H9 (cell line): ENCODE measurements at regions not wholly inside any gene's neighbourhood (a gene's known extent, or its start where the extent isn't known, plus 50 kb on each side); places are given as distances from the start of the nearest gene placed in this dataset.

ENCODE experiments used
- DNase-seq: peaks from one replicate; pipeline ENCODE4 v3.0.0-alpha.2; 2017
- H2AFZ ChIP-seq: one replicate; pipeline ENCODE4 v1.6.1; 2013; ENCODE audit warnings: mild to moderate bottlenecking, low read length, control low read depth, moderate library complexity
- H2AK5ac ChIP-seq: 2 replicates; pipeline ENCODE4 v1.6.1; 2013; ENCODE audit warnings: low read length, control low read depth, mixed read lengths; ENCODE audit not compliant: insufficient read length
- H2BK120ac ChIP-seq: one replicate; pipeline ENCODE4 v1.6.1; 2013; ENCODE audit warnings: low read depth, mild to moderate bottlenecking, low read length, control low read depth, inconsistent platforms; ENCODE audit not compliant: poor library complexity, severe bottlenecking
- H2BK12ac ChIP-seq: 2 replicates; pipeline ENCODE4 v1.6.1; 2013; ENCODE audit warnings: low read length, control low read depth, mixed read lengths, low read depth; ENCODE audit not compliant: insufficient read length
- H2BK15ac ChIP-seq: 2 replicates; pipeline ENCODE4 v1.6.1; 2013; ENCODE audit warnings: low read depth, low read length, control low read depth
- H2BK20ac ChIP-seq: one replicate; pipeline ENCODE4 v1.6.1; 2013; ENCODE audit warnings: low read depth, mild to moderate bottlenecking, low read length, control low read depth, inconsistent platforms; ENCODE audit not compliant: poor library complexity, severe bottlenecking
- H2BK5ac ChIP-seq: 2 replicates; pipeline ENCODE4 v1.6.1; 2013; ENCODE audit warnings: low read length, control low read depth, mixed read lengths; ENCODE audit not compliant: insufficient read length
- H3K14ac ChIP-seq: 2 replicates; pipeline ENCODE4 v1.6.1; 2013; ENCODE audit warnings: low read length, control low read depth; ENCODE audit not compliant: insufficient read depth
- H3K18ac ChIP-seq: 2 replicates; pipeline ENCODE4 v1.6.1; 2013; ENCODE audit warnings: low read depth, mild to moderate bottlenecking, mixed read lengths, low read length, control low read depth; ENCODE audit not compliant: insufficient read length
- H3K23ac ChIP-seq: 2 replicates; pipeline ENCODE4 v1.6.1; 2013; ENCODE audit warnings: low read length, control low read depth, mixed read lengths, low read depth; ENCODE audit not compliant: insufficient read length
- H3K23me2 ChIP-seq: 2 replicates; pipeline ENCODE4 v1.6.1; 2013; ENCODE audit warnings: low read depth, mild to moderate bottlenecking, mixed read lengths, low read length, control low read depth; ENCODE audit not compliant: insufficient read length, poor library complexity, severe bottlenecking
- H3K27ac ChIP-seq: 2 replicates; pipeline ENCODE4 v1.5.1; 2013; ENCODE audit warnings: low read length, control low read depth, mixed read lengths, low read depth; ENCODE audit not compliant: insufficient read length
- H3K27me3 ChIP-seq: 2 replicates; pipeline ENCODE4 v1.6.1; 2013; ENCODE audit warnings: low read length, control low read depth, inconsistent platforms; ENCODE audit not compliant: insufficient read depth
- H3K4ac ChIP-seq: 2 replicates; pipeline ENCODE4 v1.6.1; 2013; ENCODE audit warnings: low read depth, mild to moderate bottlenecking, control low read depth, inconsistent platforms, low read length, moderate library complexity
- H3K4me1 ChIP-seq: 2 replicates; pipeline ENCODE4 v1.6.1; 2013; ENCODE audit warnings: low read length, control low read depth, inconsistent platforms; ENCODE audit not compliant: insufficient read depth
- H3K4me2 ChIP-seq: 2 replicates; pipeline ENCODE4 v1.6.1; 2013; ENCODE audit warnings: low read length, control low read depth, mixed read lengths; ENCODE audit not compliant: insufficient read length, insufficient read depth
- H3K56ac ChIP-seq: 2 replicates; pipeline ENCODE4 v1.6.1; 2013; ENCODE audit warnings: low read depth, mild to moderate bottlenecking, mixed read lengths, low read length, control low read depth; ENCODE audit not compliant: insufficient read length
- H3K79me1 ChIP-seq: 2 replicates; pipeline ENCODE4 v1.6.1; 2013; ENCODE audit warnings: low read depth, mild to moderate bottlenecking, moderate library complexity, low read length, control low read depth, inconsistent platforms; ENCODE audit not compliant: insufficient read depth, poor library complexity, severe bottlenecking
- H3K79me2 ChIP-seq: 2 replicates; pipeline ENCODE4 v1.6.1; 2013; ENCODE audit warnings: low read length, control low read depth, inconsistent platforms; ENCODE audit not compliant: insufficient read depth
- H3K9ac ChIP-seq: 2 replicates; pipeline ENCODE4 v1.6.1; 2013; ENCODE audit warnings: low read length, control low read depth, mixed read lengths; ENCODE audit not compliant: insufficient read length; ENCODE audit errors: extremely low read depth
- H3K9me3 ChIP-seq: one replicate; pipeline ENCODE4 v1.6.1; 2013; ENCODE audit warnings: low read depth, low read length, inconsistent platforms; ENCODE audit not compliant: control insufficient read depth
- H3T11ph ChIP-seq: one replicate; pipeline ENCODE4 v1.6.1; 2013; ENCODE audit warnings: mild to moderate bottlenecking, low read length, control low read depth, inconsistent platforms
- H4K20me1 ChIP-seq: one replicate; pipeline ENCODE4 v1.6.1; 2013; ENCODE audit not compliant: control insufficient read depth, insufficient read length, insufficient read depth
- H4K5ac ChIP-seq: 2 replicates; pipeline ENCODE4 v1.6.1; 2013; ENCODE audit warnings: low read depth, mild to moderate bottlenecking, mixed read lengths, low read length, control low read depth; ENCODE audit not compliant: insufficient read length
- H4K8ac ChIP-seq: replicated peaks from 2 replicates; pipeline ENCODE4 v1.6.1; 2013; ENCODE audit warnings: low read length, control low read depth, mixed read lengths, low read depth; ENCODE audit not compliant: insufficient read length
- H4K91ac ChIP-seq: 2 replicates; pipeline ENCODE4 v1.6.1; 2013; ENCODE audit warnings: low read depth, mild to moderate bottlenecking, moderate library complexity, mixed read lengths, low read length, control low read depth; ENCODE audit not compliant: insufficient read length
- H3K27ac Mint-ChIP-seq, 3 experiments: 2 replicates in 2 of 3; 3 replicates in 1 of 3; pipeline ENCODE4 v1.8.0; 2020 to 2021; ENCODE audit warnings: mixed read lengths in 3 of 3, mild to moderate bottlenecking in 1 of 3, moderate library complexity in 1 of 3
- H3K27me3 Mint-ChIP-seq: 2 replicates; pipeline ENCODE4 v1.8.0; 2021; ENCODE audit warnings: low read depth, mild to moderate bottlenecking, moderate library complexity, mixed read lengths
- H3K36me3 Mint-ChIP-seq, 3 experiments: 2 replicates in 2 of 3; 3 replicates in 1 of 3; pipeline ENCODE4 v1.8.0; 2020 to 2021; ENCODE audit warnings: low read depth in 3 of 3, mixed read lengths in 3 of 3; ENCODE audit not compliant: insufficient read depth in 1 of 3
- H3K4me1 Mint-ChIP-seq, 2 experiments: 2 replicates each; pipeline ENCODE4 v1.8.0; 2020; ENCODE audit warnings: mixed read lengths in 2 of 2
- H3K4me3 Mint-ChIP-seq, 2 experiments: 2 replicates in 1 of 2; 3 replicates in 1 of 2; pipeline ENCODE4 v1.8.0; 2020 to 2021; ENCODE audit warnings: mild to moderate bottlenecking in 2 of 2, mixed read lengths in 2 of 2, moderate library complexity in 1 of 2
- H3K9me3 Mint-ChIP-seq, 2 experiments: 2 replicates in 1 of 2; 3 replicates in 1 of 2; pipeline ENCODE4 v1.8.0; 2020; ENCODE audit warnings: mild to moderate bottlenecking in 2 of 2, mixed read lengths in 2 of 2, moderate library complexity in 1 of 2
- WGBS: extraction: QIAGEN DNeasy Blood & Tissue Kit; methylation state at CpG from one replicate; pipeline ENCODE4 v1.1.7; 2013; ENCODE audit warnings: missing lambda C conversion rate, low lambda C conversion rate, mixed read lengths; ENCODE audit not compliant: insufficient read length; ENCODE audit errors: extremely low coverage; 5-methylcytosine and 5-hydroxymethylcytosine counted together
- TF ChIP-seq, protein P1 (sequence below): fragments of 200-600 bp; sonication (generic); conservative IDR thresholded peaks from 3 replicates; pipeline ENCODE4 v1.8.0; 2021; ENCODE audit warnings: antibody characterized with exemption, mild to moderate bottlenecking

DNA sequence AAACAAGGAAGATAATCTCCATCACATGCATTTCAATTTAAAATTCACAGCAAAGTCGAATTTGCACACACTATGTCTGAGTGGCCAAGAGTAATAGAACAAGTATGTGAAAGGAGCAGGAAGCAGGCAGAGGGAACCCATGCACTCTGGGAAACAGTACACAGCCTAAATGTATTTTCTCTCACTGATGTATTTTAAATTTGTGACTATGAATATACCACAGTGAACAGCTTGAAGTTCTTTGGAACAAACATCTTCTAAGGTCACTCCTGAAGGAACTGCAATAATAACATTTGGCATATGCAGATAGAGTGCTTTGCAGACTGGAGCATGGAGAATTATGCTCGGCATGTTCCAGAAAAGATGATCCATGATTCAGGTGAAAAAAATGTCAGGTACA is 223.1 kb upstream of the PKN2 start:
- Histone ChIP-seq H2BK15ac (no peak overlapping the region), H3K27ac (no peak overlapping the region), H2BK12ac (no peak overlapping the region), H3K9me3 (no peaks in the 10 kb centered on the region), H2BK20ac (no peak overlapping the region), H4K8ac (no peak overlapping the region), H2AK5ac (no peak overlapping the region), H3K27me3 (no peaks in the 10 kb centered on the region), H3K56ac (no peak overlapping the region), H4K91ac (no peak overlapping the region), H3K79me2 (no peaks in the 10 kb centered on the region), H2BK120ac (no peak overlapping the region), H3K79me1 (no peaks in the 10 kb centered on the region), H3K23ac (no peak overlapping the region), H3K9ac (no peak overlapping the region), H3K4me2 (no peak overlapping the region), H3K4ac (no peak overlapping the region), H2AFZ (no peak overlapping the region), H3K23me2 (peaks cover 10% of the 10 kb centered on the region), H3K18ac (no peak overlapping the region), H2BK5ac (no peak overlapping the region), H3K4me1 (no peaks in the 10 kb centered on the region; the same call in 1 of the 2 replicates), H3T11ph (no peak overlapping the region), H3K14ac (no peak overlapping the region), H4K20me1 (no peaks in the 10 kb centered on the region), H4K5ac (no peak overlapping the region)
- Mint-ChIP-seq H3K27ac (no peak overlapping the region), H3K27me3 (peaks cover 4% of the 10 kb centered on the region), H3K36me3 (no peaks in the 10 kb centered on the region), H3K4me3 (no peak overlapping the region), H3K9me3 (no peaks in the 10 kb centered on the region), H3K4me1 (peaks cover under 1% of the 10 kb centered on the region in 2 experiments; a peak in 3 of 4 replicates)
- TF ChIP-seq, protein P1, sequence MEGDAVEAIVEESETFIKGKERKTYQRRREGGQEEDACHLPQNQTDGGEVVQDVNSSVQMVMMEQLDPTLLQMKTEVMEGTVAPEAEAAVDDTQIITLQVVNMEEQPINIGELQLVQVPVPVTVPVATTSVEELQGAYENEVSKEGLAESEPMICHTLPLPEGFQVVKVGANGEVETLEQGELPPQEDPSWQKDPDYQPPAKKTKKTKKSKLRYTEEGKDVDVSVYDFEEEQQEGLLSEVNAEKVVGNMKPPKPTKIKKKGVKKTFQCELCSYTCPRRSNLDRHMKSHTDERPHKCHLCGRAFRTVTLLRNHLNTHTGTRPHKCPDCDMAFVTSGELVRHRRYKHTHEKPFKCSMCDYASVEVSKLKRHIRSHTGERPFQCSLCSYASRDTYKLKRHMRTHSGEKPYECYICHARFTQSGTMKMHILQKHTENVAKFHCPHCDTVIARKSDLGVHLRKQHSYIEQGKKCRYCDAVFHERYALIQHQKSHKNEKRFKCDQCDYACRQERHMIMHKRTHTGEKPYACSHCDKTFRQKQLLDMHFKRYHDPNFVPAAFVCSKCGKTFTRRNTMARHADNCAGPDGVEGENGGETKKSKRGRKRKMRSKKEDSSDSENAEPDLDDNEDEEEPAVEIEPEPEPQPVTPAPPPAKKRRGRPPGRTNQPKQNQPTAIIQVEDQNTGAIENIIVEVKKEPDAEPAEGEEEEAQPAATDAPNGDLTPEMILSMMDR = no peak
- WGBS = no CpG with 5 or more reads among the region's 2 CpGs
- no peak for DNase-seq
